ENCODE measurements at regions not wholly inside any gene's neighbourhood (a gene's known extent, or its start where the extent isn't known, plus 50 kb on each side); places are given as distances from the start of the nearest gene placed in this dataset.

DNA sequence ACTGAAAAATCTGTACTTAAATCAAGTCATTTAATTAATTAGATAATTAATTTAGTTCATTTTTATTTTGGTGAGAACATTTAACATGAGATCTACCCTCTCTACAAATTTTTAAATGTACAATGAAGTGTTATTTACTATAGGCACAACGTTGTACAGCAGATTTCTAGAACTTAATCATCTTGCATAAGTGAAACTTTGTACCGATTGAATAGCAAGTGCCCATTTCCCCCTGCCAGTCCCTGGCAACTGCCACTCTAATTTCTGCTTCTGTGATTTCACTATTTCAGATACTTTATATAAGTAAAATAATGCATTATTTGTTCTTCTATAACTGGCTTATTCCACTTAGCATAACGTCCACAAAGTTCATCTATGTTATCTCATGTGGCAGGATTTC is 50.1 kb upstream of the SYTL5 start:
- DNase-seq (ENCODE audit: low spot score): no peak
- Mint-ChIP-seq H3K36me3 (ENCODE audit: low read depth, unreplicated experiment) (no peaks in the 10 kb centered on the region), H3K4me1 (ENCODE audit: unreplicated experiment) (no peaks in the 10 kb centered on the region), H3K27ac (ENCODE audit: unreplicated experiment) (no peak overlapping the region), H3K9me3 (ENCODE audit: unreplicated experiment) (no peaks in the 10 kb centered on the region), H3K4me3 (ENCODE audit: unreplicated experiment) (no peak overlapping the region), H3K27me3 (ENCODE audit: unreplicated experiment) (no peaks in the 10 kb centered on the region)
- TF ChIP-seq, protein P1, sequence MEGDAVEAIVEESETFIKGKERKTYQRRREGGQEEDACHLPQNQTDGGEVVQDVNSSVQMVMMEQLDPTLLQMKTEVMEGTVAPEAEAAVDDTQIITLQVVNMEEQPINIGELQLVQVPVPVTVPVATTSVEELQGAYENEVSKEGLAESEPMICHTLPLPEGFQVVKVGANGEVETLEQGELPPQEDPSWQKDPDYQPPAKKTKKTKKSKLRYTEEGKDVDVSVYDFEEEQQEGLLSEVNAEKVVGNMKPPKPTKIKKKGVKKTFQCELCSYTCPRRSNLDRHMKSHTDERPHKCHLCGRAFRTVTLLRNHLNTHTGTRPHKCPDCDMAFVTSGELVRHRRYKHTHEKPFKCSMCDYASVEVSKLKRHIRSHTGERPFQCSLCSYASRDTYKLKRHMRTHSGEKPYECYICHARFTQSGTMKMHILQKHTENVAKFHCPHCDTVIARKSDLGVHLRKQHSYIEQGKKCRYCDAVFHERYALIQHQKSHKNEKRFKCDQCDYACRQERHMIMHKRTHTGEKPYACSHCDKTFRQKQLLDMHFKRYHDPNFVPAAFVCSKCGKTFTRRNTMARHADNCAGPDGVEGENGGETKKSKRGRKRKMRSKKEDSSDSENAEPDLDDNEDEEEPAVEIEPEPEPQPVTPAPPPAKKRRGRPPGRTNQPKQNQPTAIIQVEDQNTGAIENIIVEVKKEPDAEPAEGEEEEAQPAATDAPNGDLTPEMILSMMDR (IDR thresholded peaks at IDR 0.05; ENCODE audit: unreplicated experiment): no peak
